Uterus (tissue), 3 donors: ENCODE measurements at regions not wholly inside any gene's neighbourhood (a gene's known extent, or its start where the extent isn't known, plus 50 kb on each side); places are given as distances from the start of the nearest gene placed in this dataset.

Source experiments
- DNase-seq, 2 donors: peaks; one replicate each; pipeline ENCODE4 v3.0.0-alpha.2; 2019 to 2020
- H3K27ac ChIP-seq, 2 donors: fragments of 200-600 bp; sonication (generic); 1 replicate in 1 of 2; 2 replicates in 1 of 2; pipeline ENCODE4 v1.5.1; 2016 to 2018
- H3K27me3 ChIP-seq, 2 donors: fragments of 200-600 bp; sonication (generic); one replicate each; pipeline ENCODE4 v1.5.1; 2018 to 2019; ENCODE audit warnings: control low read depth in 1 of 2
- H3K36me3 ChIP-seq, 2 donors: fragments of 200-600 bp; sonication (generic); one replicate each; pipeline ENCODE4 v1.5.1; 2019; ENCODE audit warnings: control low read depth in 1 of 2
- H3K4me1 ChIP-seq, 2 donors: fragments of 200-600 bp; sonication (generic); one replicate each; pipeline ENCODE4 v1.5.1; 2018 to 2019; ENCODE audit warnings: control low read depth in 1 of 2
- H3K4me3 ChIP-seq, 2 donors: fragments of 200-600 bp; sonication (generic); 1 replicate in 1 of 2; 2 replicates in 1 of 2; pipeline ENCODE4 v1.5.1; 2018 to 2019; ENCODE audit warnings: mild to moderate bottlenecking in 1 of 2
- H3K9me3 ChIP-seq, 2 donors: fragments of 200-600 bp; sonication (generic); one replicate each; pipeline ENCODE4 v1.5.1; 2019; ENCODE audit warnings: control low read depth in 1 of 2
- POLR2A ChIP-seq, 2 donors: fragments of 450-650 bp; IDR thresholded peaks; one replicate each; pipeline ENCODE4 v1.6.1; 2016; ENCODE audit warnings: antibody characterized with exemption in 2 of 2, mild to moderate bottlenecking in 1 of 2, moderate library complexity in 1 of 2
- intact Hi-C: fragments of 100-400 bp; cut with DNase I; formaldehyde crosslinking; loops from one replicate; pipeline ENCODE4 v1.15.1; 2023; ENCODE audit warnings: low total_unique reads
- TF ChIP-seq, protein P1 (sequence below), 4 experiments: fragments of 200-600 bp in 2 of 4; fragments of 450-650 bp in 2 of 4; sonication (generic) in 2 of 4; IDR thresholded peaks; one replicate each; pipeline ENCODE4 v1.5.1; 2016 to 2019; ENCODE audit warnings: antibody characterized with exemption in 4 of 4, mild to moderate bottlenecking in 2 of 4, moderate library complexity in 1 of 4
- donor health status: DM: yes; HTN: yes; CAD: no.

- DNase-seq: no peak
- no peaks in the 10 kb centered on the region for H3K36me3 ChIP-seq
- intact Hi-C loops: no loop called here
Observed at GRCh38 chr14:87879389-87879788, 113.6 kb downstream of the GALC start.

DNA sequence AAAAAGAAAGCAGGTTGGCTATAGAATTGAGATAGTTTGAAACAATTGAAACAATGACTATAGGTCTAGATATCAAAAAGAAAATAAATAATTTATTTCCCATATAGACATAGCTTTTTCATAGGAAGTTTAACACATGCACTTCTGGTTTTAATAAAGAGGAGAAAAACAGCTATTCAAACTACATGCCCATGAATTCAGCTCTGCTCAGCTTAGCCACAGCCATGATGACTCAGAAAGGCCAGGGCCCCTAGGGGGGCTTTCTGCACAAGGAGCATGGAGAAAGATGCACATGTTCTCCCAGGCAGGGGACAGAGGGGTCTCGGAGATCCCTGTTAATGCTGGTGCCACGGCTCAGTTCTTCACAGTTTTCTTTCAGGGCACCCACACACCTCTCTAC is 114.0 kb downstream of the GALC start:
- no peak for DNase-seq
- Histone ChIP-seq H3K4me3 (no peak overlapping the region), H3K36me3 (no peaks in the 10 kb centered on the region), H3K4me1 (no peaks in the 10 kb centered on the region), H3K27me3 (no peaks in the 10 kb centered on the region), H3K9me3 (no peaks in the 10 kb centered on the region), H3K27ac (no peak overlapping the region)
- no peak for TF ChIP-seq POLR2A (IDR thresholded peaks at IDR 0.05)
- TF ChIP-seq, protein P1, sequence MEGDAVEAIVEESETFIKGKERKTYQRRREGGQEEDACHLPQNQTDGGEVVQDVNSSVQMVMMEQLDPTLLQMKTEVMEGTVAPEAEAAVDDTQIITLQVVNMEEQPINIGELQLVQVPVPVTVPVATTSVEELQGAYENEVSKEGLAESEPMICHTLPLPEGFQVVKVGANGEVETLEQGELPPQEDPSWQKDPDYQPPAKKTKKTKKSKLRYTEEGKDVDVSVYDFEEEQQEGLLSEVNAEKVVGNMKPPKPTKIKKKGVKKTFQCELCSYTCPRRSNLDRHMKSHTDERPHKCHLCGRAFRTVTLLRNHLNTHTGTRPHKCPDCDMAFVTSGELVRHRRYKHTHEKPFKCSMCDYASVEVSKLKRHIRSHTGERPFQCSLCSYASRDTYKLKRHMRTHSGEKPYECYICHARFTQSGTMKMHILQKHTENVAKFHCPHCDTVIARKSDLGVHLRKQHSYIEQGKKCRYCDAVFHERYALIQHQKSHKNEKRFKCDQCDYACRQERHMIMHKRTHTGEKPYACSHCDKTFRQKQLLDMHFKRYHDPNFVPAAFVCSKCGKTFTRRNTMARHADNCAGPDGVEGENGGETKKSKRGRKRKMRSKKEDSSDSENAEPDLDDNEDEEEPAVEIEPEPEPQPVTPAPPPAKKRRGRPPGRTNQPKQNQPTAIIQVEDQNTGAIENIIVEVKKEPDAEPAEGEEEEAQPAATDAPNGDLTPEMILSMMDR (IDR thresholded peaks at IDR 0.05): no peak
- intact Hi-C loops: no loop called here

More at GRCh38 chr14:87879389-87879788, 113.6 kb downstream of the GALC start:
- TF ChIP-seq, protein P1 (IDR thresholded peaks at IDR 0.05): no peak
- TF ChIP-seq POLR2A (IDR thresholded peaks at IDR 0.05): no peak
- Histone ChIP-seq H3K4me1 (no peaks in the 10 kb centered on the region), H3K9me3 (no peaks in the 10 kb centered on the region), H3K27ac (no peak overlapping the region), H3K4me3 (no peak overlapping the region), H3K27me3 (no peaks in the 10 kb centered on the region)

GRCh38 chr14:87877877-87878276 is 115.1 kb downstream of the GALC start:
- Histone ChIP-seq H3K27me3 (no peaks in the 10 kb centered on the region), H3K27ac (no peak overlapping the region), H3K9me3 (no peaks in the 10 kb centered on the region), H3K4me1 (no peaks in the 10 kb centered on the region), H3K36me3 (no peaks in the 10 kb centered on the region), H3K4me3 (no peak overlapping the region)
- no peak for DNase-seq
- intact Hi-C loops: no loop called here
- no peak for TF ChIP-seq POLR2A (IDR thresholded peaks at IDR 0.05)
- TF ChIP-seq, protein P1 (IDR thresholded peaks at IDR 0.05): no peak

GRCh38 chr14:87874676-87875075 is 118.3 kb downstream of the GALC start:
- H3K4me1 ChIP-seq: no peaks in the 10 kb centered on the region
- DNase-seq: no peak
- H3K27ac ChIP-seq: no peak overlapping the region
- TF ChIP-seq, protein P1 (IDR thresholded peaks at IDR 0.05): no peak
- TF ChIP-seq POLR2A (IDR thresholded peaks at IDR 0.05): no peak
- no peaks in the 10 kb centered on the region for H3K36me3 ChIP-seq
- no peak overlapping the region for H3K4me3 ChIP-seq
- no peaks in the 10 kb centered on the region for H3K27me3 ChIP-seq
- H3K9me3 ChIP-seq: no peaks in the 10 kb centered on the region
- intact Hi-C loops: no loop called here

- Histone ChIP-seq H3K27ac (no peak overlapping the region), H3K27me3 (no peaks in the 10 kb centered on the region), H3K4me1 (no peaks in the 10 kb centered on the region), H3K4me3 (no peak overlapping the region), H3K36me3 (no peaks in the 10 kb centered on the region), H3K9me3 (no peaks in the 10 kb centered on the region)
- no peak for DNase-seq
- no peak for TF ChIP-seq POLR2A (IDR thresholded peaks at IDR 0.05)
- TF ChIP-seq, protein P1 (IDR thresholded peaks at IDR 0.05): no peak
- intact Hi-C loops: no loop called here
Observed at GRCh38 chr14:87873741-87874140, 119.2 kb downstream of the GALC start.
